22Rv1 (cell line): ENCODE measurements at regions not wholly inside any gene's neighbourhood (a gene's known extent, or its start where the extent isn't known, plus 50 kb on each side); places are given as distances from the start of the nearest gene placed in this dataset.

ENCODE experiments used
- ZFX ChIP-seq: fragments of 450-650 bp; IDR thresholded peaks from 2 replicates; pipeline ENCODE4 v1.6.1; 2017; ENCODE audit warnings: antibody characterized with exemption, borderline replicate concordance
- TF ChIP-seq, protein P1 (sequence below): fragments of 450-650 bp; IDR thresholded peaks from 2 replicates; pipeline ENCODE4 v1.5.1; 2017; ENCODE audit warnings: mild to moderate bottlenecking

DNA sequence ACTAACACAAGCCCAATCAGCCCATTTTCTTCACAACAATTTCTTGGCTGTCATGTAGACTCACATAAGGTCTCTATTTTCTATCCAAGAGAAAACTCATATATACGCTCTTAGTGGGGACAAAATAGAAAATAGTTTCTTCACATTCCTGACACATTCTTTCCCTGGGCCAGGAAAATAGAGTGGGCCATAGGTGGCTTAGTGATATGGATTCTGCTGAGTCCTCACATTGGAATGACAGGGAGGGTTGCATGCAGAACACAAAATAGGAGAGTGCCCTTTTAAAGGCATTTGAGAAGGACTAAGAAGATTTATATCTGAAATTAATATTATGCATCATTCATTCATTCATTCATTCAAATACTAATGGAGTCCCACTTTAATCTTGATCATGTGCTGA lies 207.7 kb downstream of the LYPLAL1 start:
- TF ChIP-seq, protein P1, sequence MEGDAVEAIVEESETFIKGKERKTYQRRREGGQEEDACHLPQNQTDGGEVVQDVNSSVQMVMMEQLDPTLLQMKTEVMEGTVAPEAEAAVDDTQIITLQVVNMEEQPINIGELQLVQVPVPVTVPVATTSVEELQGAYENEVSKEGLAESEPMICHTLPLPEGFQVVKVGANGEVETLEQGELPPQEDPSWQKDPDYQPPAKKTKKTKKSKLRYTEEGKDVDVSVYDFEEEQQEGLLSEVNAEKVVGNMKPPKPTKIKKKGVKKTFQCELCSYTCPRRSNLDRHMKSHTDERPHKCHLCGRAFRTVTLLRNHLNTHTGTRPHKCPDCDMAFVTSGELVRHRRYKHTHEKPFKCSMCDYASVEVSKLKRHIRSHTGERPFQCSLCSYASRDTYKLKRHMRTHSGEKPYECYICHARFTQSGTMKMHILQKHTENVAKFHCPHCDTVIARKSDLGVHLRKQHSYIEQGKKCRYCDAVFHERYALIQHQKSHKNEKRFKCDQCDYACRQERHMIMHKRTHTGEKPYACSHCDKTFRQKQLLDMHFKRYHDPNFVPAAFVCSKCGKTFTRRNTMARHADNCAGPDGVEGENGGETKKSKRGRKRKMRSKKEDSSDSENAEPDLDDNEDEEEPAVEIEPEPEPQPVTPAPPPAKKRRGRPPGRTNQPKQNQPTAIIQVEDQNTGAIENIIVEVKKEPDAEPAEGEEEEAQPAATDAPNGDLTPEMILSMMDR: no peak
- TF ChIP-seq ZFX: no peak
